OCI-LY7 (cell line): ENCODE measurements at regions not wholly inside any gene's neighbourhood (a gene's known extent, or its start where the extent isn't known, plus 50 kb on each side); places are given as distances from the start of the nearest gene placed in this dataset.

ENCODE experiments used
- CTCF ChIP-seq: fragments of 200-600 bp; sonication (generic); conservative IDR thresholded peaks from 2 replicates; pipeline ENCODE4 v1.5.1; 2014; ENCODE audit warnings: mild to moderate bottlenecking, antibody characterized with exemption, low read length, moderate library complexity, mixed read lengths
- EZH2phosphoT487 ChIP-seq: fragments of 200-600 bp; sonication (generic); IDR thresholded peaks from 2 replicates; pipeline ENCODE4 v1.6.1; 2018; ENCODE audit warnings: low read depth, borderline replicate concordance, mild to moderate bottlenecking, mixed run types, antibody characterized with exemption, low read length, moderate library complexity, mixed read lengths

DNA sequence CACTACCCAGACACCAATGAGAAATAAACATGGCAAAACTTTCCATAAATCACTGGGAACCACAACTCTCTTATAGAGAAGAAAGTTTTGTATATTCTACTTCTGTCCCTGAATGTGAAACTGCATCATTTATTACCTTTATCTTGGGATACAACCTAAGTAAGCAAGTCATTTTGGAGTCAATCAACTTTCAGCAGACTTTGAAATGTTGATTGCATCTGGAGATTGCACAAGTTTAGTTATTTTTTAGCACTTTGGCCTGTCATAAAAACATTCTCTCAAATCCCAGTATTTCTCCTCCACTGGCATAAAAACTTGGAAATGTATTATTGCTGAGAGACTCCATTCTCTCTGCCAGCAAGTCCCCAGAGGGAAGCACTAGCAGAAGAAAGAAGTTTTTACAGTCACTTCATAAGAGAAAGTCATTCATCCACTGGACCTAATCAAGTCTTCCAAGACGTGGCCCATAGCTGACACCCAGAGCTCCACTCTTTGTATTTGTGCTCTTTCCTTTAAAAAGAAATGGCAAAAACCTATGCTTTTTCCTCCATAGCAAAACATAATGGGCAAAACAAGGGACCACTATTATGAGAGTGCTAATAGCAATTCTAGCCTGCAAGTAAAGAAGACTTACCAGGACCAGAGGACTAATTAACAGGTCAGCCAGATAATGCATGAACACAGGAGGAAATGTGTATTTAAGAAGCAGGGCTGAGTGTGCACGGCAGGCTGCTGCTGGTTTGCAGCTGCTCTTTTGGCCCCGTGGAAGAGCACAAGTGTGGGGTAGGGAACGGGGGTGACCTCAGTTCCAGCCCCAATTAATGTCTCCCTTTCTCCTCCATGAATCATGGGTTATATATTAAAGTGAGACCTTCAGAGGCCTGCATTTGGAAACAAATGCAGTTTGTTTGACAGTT, 171.5 kb downstream of the INO80D start:
- TF ChIP-seq CTCF (no peak), EZH2phosphoT487 (no peak)
